Effector CD4-positive, alpha-beta T cell (primary cell): ENCODE measurements at regions not wholly inside any gene's neighbourhood (a gene's known extent, or its start where the extent isn't known, plus 50 kb on each side); places are given as distances from the start of the nearest gene placed in this dataset.

Source experiments
- DNase-seq: peaks from one replicate; pipeline ENCODE4 v3.0.0-alpha.2; 2020

DNA sequence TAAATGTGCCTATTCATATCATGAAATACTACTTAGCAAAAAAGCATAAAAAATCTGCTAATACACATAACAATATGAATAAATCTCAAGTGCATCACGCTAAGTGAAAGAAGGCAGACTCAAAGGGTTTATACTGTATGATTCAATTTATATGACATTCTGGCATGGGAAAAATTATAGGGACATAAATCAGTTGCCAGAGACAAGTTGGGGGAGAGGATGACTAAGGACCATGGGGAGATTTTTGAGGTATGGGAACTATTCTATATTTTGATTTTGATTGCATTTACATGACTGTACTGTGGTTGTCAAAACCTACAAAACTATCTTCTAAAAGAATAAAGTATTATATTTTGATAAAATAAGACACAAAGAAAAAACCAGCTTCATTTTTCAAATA lies 650.3 kb upstream of the NR5A2 start:
- no peak for DNase-seq

DNA sequence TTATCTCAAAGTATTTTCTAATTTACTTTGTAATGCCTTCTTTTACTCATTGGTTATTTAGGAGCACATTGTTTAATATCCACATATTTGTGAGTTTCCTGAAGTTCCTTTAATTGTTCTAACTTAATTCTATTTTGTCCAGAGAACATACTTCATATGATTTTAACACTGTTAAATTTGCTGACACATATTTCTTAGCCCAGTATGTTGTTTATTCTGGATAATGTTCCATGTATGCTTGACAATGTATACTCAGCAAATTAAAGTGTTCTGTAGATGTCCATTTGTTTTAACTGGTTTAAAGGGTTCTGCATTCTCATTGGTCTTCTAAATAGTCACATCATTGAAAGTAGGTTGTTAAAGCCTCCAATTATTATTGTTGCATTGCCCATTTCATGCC lies 643.7 kb upstream of the NR5A2 start:
- no peak for DNase-seq

DNA sequence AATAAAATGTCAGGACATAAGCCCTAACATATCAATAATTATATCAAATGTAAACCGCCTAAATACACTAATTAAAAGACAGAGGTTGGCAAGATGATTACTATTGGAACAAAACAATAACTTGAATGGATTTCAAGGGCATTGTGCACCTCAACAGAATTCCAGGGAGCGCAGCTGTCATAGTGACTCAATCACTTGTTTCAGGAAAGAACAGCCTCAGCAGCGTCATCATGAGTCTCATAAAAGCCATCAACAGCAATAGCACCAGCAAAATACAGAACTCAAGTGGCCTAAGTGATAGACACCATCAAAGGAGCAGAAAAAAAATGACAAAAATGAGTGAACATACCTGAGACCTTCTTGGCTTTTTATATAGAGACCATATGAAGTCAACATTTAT lies 632.7 kb upstream of the NR5A2 start:
- DNase-seq, result no peak

DNA sequence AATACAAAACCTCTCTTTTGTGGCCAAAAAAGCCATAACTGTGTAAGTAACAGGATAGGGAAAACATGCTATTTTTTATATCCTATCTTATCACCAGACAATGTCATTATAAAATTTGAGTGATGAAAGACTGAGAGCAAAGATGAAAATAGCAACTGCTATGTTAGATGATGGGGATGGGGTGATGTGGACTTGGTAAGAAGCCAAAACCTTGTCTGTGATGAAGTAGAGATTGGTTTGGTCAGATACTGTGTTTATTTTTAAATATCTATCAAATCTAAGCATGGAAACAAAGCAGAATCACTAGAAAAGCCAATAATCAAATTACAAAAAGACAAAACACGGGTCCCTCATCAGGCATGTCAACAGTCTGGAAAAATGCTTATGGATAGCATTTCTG lies 631.1 kb upstream of the NR5A2 start:
- no peak for DNase-seq

DNA sequence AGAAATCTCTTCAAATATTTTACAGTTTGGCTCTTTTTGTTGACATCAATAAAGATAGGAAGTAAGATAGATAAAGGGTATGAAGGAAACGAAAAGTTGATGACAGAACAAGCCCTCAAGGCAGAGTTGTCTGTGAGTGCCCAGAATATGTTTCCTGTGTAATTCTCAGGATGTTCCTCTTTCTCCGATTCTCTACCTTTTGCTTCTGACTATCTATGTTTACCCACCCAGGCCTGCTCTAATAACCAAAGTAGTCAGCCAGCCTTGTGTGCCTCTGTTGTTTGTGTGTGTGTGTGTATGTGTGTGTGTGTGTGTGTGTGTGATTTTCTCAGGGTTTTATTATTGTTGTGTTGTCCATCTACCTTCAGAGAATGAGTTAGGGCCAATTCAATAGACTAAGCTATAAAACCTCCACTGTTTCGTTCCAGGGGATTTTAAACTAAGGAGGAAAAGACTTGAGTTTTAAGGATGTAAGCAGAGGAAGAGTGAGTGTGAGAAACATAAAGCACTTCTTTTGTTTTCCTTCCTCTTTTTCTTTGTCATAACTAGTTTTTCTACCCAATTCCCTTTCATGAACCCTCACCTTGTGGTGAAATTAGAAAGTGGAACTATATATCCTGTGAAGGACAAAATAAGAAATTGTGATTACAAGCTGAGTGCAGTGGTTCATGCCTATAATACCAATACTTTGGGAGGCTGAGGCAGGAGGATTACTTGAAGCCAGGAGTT lies 627.4 kb upstream of the NR5A2 start:
- DNase-seq, result no peak

DNA sequence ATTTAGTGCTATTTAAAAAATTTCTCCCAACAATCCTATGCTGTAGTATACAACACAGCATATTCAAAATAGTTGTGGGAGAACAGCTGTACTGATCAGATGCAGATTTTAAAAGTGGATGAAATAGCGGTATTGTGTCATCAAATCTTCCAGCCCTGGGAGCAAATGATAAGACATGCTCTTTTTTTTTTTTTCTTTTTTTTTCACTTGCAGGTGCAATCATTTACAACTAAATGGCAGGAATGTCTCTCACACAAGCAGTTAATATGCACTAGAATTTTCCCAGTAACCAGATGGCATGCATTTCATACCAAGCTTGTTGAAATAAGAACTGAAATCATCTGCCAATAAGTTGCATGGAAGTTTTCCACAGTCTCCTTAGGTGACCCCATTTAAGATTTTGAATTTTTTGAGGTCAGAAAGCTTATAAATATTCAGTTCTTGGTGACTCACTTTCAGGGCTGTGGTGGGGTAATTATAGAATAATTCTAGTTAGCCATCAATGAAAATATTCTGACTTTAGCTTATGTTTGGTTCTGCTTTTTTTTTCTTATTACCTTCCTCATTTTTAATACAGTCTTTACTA lies 623.9 kb upstream of the NR5A2 start:
- no peak for DNase-seq

DNA sequence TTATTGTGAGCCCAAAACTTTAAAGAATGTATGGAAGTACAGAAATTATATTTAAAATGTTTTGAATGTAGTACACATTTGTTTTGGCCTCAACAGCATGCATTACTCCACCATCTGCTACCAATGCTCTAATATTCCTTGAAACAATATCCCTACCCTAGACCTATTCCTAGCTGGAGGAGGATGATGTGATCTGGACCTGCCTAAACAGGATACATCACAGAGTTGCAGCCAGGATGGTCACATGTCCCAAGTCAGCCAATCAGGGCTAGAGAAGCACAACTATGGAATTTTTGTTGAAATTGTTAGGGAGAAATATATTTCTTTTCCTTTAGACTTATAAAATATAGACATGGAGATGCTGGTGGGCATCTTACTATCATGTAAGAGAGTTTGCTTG lies 623.3 kb upstream of the NR5A2 start:
- no peak for DNase-seq

DNA sequence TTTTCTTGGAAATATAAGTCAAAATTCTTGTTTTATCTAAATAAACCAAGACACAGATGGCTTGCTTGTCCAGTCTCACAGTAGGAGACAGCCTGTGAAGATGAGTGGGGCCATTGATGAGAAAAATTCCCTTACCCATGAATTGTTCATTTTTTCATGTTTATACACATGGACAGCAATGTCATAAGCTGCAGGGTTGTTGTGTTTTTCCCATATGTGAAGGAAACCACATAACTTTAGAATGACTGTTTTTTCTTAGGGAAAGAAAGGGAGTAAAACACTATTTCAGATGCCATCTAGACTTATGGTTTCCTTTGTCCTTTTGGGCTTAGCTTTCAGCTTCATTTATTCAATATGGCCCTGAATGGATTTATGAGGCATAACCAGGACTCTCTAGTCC lies 622.5 kb upstream of the NR5A2 start:
- no peak for DNase-seq

DNA sequence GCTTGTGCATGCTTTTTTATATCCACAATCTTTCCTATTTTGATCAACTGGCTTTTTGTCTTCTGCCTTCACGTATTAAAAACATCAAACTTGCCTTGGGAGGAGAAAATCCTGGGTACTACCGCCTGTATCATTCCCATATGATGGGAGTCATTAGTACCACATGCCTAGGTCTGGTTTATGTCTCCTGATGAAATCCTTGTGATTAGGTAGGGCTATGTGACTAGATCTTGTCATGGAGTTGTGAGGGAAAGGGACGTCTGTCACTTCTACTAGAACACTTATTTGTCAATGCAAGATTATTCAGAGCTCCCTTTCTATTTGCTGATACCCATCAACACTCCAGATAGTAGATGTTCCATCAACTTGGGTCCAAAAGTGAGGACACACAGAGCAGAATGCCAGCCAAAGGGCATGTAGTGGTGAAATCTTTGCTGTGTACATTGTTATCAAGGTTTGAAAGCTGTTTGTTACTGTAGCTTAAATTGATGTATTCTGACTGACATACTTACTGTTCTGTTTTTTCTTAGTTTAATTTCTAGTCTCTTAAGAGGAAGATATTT lies 621.8 kb upstream of the NR5A2 start:
- no peak for DNase-seq

DNA sequence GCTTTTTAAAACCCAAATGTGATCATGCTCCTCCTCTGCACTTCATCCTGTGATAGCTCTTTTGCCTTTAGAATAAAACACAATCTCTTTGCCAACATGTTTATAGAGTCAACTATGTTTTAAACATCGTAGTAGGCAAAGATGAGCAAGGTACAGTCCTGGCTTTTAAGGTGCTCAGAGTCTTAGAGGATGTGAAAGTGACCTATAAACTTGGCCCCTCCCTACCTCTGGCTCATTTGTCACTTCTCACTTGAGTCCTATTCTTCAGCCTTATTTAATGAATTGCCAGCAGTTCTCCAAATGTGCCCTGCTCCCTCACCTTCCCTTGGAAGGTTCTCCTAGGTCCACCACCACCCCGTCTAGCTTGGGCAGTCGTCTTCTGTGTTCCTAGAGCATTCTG lies 617.0 kb upstream of the NR5A2 start:
- no peak for DNase-seq

DNA sequence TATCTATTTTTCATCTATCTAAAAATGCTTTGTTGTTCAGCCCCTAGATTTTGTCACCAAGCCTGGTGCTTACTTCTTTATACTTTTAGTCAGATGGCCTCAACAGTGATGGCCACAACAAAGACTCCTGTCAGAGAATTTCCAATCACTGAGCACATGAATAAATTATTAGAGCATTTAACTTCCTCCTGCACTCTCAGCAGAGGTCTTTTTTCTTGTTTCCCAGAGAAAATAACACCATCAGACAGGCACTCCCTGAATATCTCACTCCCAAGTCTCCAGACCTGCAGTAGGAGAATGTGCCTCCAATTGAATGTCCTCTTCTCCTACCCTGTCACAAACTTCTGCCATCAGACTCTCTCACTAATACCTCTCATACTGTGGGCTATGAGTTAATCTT lies 616.0 kb upstream of the NR5A2 start:
- DNase-seq, result no peak

DNA sequence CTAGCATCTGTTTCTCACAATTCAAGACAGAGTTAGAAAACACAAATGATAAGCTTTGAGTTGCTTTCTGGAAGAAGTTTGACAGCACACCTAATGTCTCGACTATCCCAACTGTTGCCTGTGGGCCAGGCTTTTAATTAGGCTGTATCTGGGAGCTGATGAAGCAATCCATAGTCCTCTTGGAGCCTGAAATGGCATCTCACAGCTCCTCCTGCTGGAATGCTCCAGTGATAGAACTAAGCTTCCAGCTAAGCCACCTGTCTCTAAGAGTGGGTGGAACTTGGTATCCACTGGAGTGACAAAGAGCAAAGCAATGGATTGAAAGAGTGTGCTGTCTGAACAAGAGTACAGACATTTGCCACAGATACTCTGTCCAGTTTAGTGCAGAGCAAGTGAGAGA lies 605.3 kb upstream of the NR5A2 start:
- no peak for DNase-seq

DNA sequence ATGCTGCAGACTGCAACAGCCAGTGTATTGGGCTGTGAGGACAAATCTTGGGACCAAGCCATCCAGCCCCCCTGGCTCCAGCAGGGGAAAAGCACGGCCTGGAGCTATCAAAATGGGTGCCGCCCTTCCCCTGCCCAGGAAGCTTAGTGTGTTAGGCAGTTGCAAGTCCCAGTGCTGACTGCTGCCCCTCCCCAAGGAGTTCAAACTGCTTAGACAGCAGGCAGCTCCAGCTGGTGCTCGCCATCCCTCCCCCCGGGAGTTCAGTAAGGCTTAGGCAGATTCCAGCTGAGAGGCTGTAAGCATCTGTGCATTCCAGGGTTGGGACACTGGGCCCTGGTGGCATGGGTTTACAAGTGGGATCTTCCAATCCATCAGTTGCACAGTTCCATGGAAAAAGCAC lies 579.6 kb upstream of the NR5A2 start:
- no peak for DNase-seq

DNA sequence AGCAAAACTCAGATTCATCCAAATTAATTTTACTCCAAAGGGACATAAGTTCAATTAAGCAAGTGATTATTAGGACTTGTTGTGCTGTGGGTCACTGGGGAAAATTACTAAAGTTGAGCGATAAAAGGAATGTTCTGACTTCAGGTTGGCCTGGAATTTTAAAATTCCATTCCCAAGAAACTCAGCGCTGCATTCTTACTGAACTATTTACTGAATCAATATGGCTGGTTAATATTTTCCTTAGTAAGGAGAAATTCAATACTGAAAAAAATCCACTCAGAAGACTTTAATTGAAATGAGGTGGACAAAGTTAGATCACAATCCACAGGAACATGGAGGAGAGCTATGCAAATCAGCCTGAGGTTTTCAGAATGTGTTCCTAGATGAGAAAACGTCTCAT lies 578.9 kb upstream of the NR5A2 start:
- DNase-seq, result no peak

DNA sequence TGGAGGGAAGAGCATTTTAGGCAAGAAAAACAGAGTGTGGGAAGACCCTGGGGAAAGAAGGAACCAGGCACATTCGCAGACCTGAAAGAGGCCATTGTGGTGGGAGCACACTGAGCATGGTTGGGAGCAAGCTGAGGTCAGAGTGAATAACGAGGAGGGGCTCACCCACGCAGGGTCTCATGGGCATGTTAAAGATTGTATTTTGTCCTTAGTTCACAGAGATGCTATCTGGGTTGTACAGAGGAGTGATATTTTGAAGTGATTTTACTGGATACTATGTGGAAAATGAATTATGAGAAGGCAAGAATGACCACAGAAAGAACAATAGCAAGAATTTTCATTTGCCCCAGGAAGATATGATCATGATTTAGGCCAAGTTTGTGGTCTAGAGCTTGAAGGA lies 578.3 kb upstream of the NR5A2 start:
- no peak for DNase-seq

DNA sequence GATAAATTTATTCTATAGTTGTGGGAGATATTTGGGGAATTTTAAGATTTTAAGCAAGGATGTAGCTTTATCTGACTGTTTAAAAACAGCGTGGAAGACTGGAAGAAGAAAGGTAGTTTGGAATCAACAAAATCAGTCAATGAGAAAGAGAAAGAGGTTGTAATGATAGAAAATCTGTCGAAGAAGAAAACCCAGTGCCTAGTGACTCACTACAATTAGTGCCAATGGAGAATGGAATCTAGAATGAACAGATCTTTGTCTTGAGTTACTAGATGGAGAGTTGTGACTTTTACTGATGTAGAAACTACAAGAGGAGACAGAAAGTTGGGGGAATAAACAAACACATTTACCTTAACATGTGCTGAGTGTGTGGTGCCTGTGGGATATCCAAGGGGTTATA lies 577.8 kb upstream of the NR5A2 start:
- no peak for DNase-seq

DNA sequence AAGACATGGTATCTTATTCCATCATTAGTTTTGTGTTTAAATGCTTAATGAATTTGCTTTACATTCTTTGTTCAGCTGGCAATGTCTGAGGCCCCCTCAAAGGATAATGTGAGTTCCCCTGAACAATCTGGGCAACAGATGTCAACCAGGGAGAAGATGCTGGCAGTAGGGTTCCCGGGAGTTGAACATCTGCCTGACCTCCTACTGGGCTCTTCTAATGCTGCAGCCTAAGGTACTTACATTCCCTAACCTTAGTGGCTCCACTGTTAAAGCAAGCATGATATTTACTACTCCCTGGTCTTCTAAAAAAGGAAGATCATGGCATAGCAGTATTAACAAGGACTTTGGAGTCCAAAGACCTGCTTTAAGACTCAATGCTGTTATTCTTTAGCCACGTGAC lies 574.9 kb upstream of the NR5A2 start:
- DNase-seq, result no peak

DNA sequence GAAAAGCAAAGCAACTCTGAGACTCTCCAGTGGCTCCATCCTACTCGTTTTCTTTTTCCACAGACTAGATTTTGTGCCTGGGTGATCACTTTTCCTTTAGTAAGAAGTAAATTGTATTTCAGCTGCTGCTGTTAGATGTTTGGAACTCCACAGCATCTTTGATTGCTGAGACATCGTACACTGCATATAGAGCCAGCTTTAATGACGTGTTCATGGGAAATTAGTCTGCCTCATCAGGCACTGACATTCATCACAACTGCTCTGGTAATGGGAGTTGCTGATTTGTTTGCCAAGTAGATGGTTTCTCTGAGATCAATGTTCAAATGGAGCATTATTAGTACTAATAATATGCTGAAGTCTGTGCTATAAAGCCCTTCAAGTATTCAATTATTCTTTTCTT lies 573.8 kb upstream of the NR5A2 start:
- DNase-seq, result no peak

DNA sequence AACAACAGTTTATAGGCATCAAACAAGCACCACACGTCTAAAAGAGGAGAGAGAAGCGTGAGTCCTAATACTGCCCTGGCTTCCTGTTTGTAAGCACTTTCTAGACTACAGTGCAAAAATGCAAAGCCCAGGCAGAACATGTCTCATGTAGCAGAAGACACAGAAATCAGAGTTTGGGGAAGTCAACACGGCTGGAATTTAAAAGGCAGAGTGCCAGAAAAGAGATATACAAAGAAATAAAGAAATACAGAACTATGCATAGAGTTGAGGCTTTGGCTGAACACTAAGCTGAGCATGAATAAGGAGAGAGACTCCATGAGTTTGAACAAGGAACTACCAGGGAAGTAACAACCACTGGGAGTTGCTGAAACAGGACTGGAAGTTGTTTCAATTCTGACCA lies 566.6 kb upstream of the NR5A2 start:
- no peak for DNase-seq

DNA sequence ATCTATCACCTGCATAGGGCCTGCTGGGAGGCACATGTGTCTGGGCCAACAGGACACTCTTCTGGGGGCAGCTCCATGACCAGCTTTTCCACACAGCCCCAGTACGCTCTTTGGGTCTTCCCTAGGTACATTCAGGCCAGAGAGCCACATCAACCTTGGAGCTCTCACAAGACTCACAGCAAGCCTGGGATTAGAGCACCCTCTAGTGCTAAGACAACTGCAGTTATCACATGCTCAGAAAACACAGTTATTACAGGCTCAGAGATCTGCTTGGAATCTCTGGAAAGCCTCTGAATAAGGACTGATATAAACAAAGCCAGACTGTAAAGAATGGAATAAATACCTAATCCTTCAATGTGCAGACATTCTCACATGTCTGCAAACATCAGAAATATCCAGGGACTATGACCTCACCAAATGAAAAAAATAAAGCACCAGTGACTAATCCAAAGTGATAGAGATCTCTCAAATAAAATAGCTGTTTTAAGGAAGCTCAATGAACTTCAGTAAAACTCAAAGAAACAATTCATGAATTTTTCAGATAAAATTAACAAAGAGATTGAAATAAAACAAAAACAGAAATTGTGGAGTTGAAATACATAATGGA lies 563.9 kb upstream of the NR5A2 start:
- DNase-seq, result no peak

DNA sequence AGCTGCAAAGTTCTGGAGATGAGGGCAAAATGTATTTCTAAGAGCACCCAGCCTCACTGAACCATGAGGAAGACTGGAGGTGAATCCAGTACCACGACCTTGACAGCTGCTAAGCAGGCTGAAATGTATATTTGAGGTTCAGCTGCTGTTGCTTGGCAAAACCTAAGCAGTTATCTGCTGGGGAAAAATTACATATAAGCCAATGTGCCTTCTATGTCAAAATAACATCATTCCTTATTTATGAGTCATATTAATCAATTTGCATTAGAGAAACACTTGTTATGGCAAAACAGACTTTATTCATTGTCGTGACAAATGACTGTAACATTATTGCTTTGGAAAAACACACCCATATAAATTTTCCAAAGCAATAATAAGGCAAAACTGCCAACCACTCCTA lies 560.5 kb upstream of the NR5A2 start:
- DNase-seq, result no peak

DNA sequence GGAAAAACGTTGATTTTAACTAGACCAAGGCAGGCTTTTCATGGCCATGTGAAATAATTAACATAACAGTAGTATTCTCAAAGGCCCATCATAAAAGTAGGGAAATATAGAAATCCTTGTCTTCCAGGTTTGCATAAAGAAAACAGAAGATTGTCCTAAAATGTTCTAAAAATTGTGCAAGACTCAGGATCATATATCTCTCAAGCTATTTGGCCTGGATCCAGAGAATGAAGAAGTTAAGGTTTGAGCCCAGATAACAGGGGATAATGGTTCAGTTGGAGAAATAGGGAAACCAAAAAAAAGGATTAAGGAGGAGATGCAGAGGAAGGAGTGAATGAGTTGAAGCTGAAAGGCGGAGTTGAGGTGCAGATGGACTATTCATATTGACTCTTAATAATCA lies 555.5 kb upstream of the NR5A2 start:
- DNase-seq, result no peak

DNA sequence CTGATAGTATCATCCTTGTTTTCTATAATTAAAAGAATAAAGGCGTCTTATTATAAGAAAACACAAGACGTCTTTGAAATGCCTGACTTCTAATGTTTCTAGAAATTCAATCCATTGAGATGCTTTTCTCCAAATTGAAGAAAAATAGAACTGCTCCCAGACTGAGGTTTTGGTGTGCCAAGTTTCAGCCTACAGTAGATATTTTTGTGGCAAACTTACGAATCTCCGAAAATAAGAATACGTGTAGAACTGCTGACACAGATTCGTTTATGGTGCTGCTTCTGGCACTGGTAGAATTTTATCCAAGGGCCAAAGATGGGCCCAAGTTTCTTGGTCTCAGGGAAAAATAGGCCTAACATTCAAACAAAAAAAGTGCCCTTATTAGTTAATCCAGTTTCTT lies 554.5 kb upstream of the NR5A2 start:
- DNase-seq, result no peak

DNA sequence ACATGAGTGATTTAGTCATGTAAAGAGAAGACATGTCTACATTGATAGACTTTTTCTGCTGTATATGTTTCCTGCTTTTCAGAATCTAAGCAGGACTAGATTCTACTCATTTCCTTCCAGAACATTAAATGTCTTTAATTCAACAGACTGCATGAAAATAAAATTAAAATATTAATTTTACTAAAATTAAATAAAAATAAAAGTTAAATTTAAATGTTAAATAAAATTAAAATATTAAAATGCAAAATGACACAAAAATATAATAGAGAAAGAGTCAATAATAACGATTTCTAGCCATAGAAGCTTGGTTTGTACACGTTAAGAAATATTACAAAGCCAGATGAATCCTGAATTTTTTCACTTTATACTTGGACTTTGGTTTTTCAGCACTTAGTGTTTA lies 552.8 kb upstream of the NR5A2 start:
- no peak for DNase-seq

DNA sequence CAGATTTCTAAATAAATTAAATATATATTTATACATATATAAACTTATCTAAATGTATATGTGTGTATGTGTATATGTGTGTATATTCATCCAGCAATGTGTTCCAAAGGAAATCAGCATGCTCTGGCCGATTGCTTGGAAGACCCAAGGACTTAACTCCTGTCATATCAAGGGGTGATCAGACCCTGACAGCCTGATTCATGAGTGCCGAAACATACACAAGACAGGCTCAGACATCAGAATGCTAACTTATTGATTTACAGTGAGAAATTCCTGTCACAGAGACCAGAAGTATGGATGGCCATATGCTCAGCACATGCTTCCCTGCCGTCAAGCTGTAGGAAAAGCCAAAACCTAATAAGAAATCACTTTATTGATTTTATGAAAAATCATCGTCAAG lies 545.1 kb upstream of the NR5A2 start:
- DNase-seq, result no peak
